MCF 10A (cell line): ENCODE measurements at regions not wholly inside any gene's neighbourhood (a gene's known extent, or its start where the extent isn't known, plus 50 kb on each side); places are given as distances from the start of the nearest gene placed in this dataset.

ENCODE experiments used
- BruUV-seq: library from RNA; stranded (reverse); fragments of 400-500 nt; replicated peaks from 2 replicates; lab custom pipeline; 2021; lab: Mats Ljungman, UMichigan
- CTCF ChIA-PET: fragments of 300-600 bp; sonication (Branson Sonifier 250); formaldehyde crosslinking; extraction: SDS; loops from one replicate; lab custom pipeline; 2021; ENCODE audit warnings: antibody characterized with exemption, inconsistent platforms; lab: Yijun Ruan, JAX
- POLR2A ChIA-PET: fragments of 300-600, 350-650 bp; sonication (Branson Sonifier 250); formaldehyde crosslinking; extraction: SDS; loops from one replicate; lab custom pipeline; 2020; ENCODE audit warnings: antibody characterized with exemption, inconsistent platforms; lab: Yijun Ruan, JAX
- DNase-seq: peaks from one replicate; pipeline ENCODE4 v3.0.0-alpha.2; 2018; ENCODE audit not compliant: unreplicated experiment
- H3K27ac Mint-ChIP-seq: one replicate; pipeline ENCODE4 v1.8.0; 2022; ENCODE audit warnings: mild to moderate bottlenecking, low read depth, mixed read lengths; ENCODE audit not compliant: unreplicated experiment
- H3K27me3 Mint-ChIP-seq: one replicate; pipeline ENCODE4 v1.8.0; 2022; ENCODE audit warnings: mixed read lengths; ENCODE audit not compliant: insufficient read depth, unreplicated experiment
- H3K36me3 Mint-ChIP-seq: one replicate; pipeline ENCODE4 v1.8.0; 2022; ENCODE audit warnings: mild to moderate bottlenecking, moderate library complexity, mixed read lengths; ENCODE audit not compliant: insufficient read depth, unreplicated experiment
- H3K4me1 Mint-ChIP-seq: one replicate; pipeline ENCODE4 v1.8.0; 2022; ENCODE audit warnings: mixed read lengths; ENCODE audit not compliant: insufficient read depth, unreplicated experiment
- H3K4me3 Mint-ChIP-seq: one replicate; pipeline ENCODE4 v1.8.0; 2022; ENCODE audit warnings: mild to moderate bottlenecking, moderate library complexity, mixed read lengths; ENCODE audit not compliant: unreplicated experiment
- H3K9me3 Mint-ChIP-seq: one replicate; pipeline ENCODE4 v1.8.0; 2022; ENCODE audit warnings: mixed read lengths; ENCODE audit not compliant: unreplicated experiment
- CTCF ChIP-seq: fragments of 200-600 bp; IDR thresholded peaks from one replicate; pipeline ENCODE4 v1.8.0; 2022; ENCODE audit warnings: antibody characterized with exemption, mild to moderate bottlenecking; ENCODE audit not compliant: unreplicated experiment
- intact Hi-C: fragments of 100-400 bp; cut with micrococcal nuclease; formaldehyde crosslinking; loops from 2 replicates; pipeline ENCODE4 v1.14.1; 2022

- ChIA-PET POLR2A (no interaction called here), CTCF (interaction anchor here (0.7 kb wide), 1 partner anchor 12 kb away, joined by 4 read pairs; no protein-coding TSS in a partner anchor)
- Mint-ChIP-seq H3K27me3 (peaks cover 11% of the 10 kb centered on the region), H3K36me3 (no peaks in the 10 kb centered on the region), H3K4me3 (no peak overlapping the region), H3K27ac (no peak overlapping the region), H3K9me3 (peaks cover 6% of the 10 kb centered on the region), H3K4me1 (no peaks in the 10 kb centered on the region)
- no peak for TF ChIP-seq CTCF
- intact Hi-C loops: no loop called here
- no TSS peak for BruUV-seq
- DNase-seq: peak; percentile 13
Observed at GRCh38 chrX:140447150-140447549, 57.7 kb downstream of the SOX3 start.

GRCh38 chrX:140440876-140441275 is 64.0 kb downstream of the SOX3 start:
- intact Hi-C loops: no loop called here
- TF ChIP-seq CTCF: no peak
- ChIA-PET CTCF (no interaction called here), POLR2A (no interaction called here)
- Mint-ChIP-seq H3K27ac (no peak overlapping the region), H3K4me1 (peaks cover 5% of the 10 kb centered on the region), H3K4me3 (no peak overlapping the region), H3K27me3 (peaks cover 13% of the 10 kb centered on the region), H3K36me3 (no peaks in the 10 kb centered on the region), H3K9me3 (peaks cover 6% of the 10 kb centered on the region)
- BruUV-seq: no TSS peak
- no peak for DNase-seq

GRCh38 chrX:140439476-140439875 is 65.4 kb downstream of the SOX3 start:
- peaks cover 5% of the 10 kb centered on the region for H3K4me1 Mint-ChIP-seq
- no peak for TF ChIP-seq CTCF
- H3K4me3 Mint-ChIP-seq: no peak overlapping the region
- H3K27ac Mint-ChIP-seq: no peak overlapping the region
- peaks cover 27% of the 10 kb centered on the region for H3K27me3 Mint-ChIP-seq
- DNase-seq: peak; percentile 34
- CTCF ChIA-PET: no interaction called here
- H3K9me3 Mint-ChIP-seq: no peaks in the 10 kb centered on the region
- POLR2A ChIA-PET: no interaction called here
- intact Hi-C loops: no loop called here
- no TSS peak for BruUV-seq
- H3K36me3 Mint-ChIP-seq: no peaks in the 10 kb centered on the region

GRCh38 chrX:140434347-140434746 is 70.5 kb downstream of the SOX3 start:
- Mint-ChIP-seq H3K4me3 (no peak overlapping the region), H3K36me3 (no peaks in the 10 kb centered on the region), H3K4me1 (peaks cover 22% of the 10 kb centered on the region), H3K9me3 (no peaks in the 10 kb centered on the region), H3K27me3 (peaks cover 17% of the 10 kb centered on the region), H3K27ac (no peak overlapping the region)
- no TSS peak for BruUV-seq
- no peak for DNase-seq
- CTCF ChIA-PET: no interaction called here
- TF ChIP-seq CTCF: no peak
- intact Hi-C loops: no loop called here
- POLR2A ChIA-PET: interaction anchor here (0.8 kb wide), 1 partner anchor 126 kb away, joined by 4 read pairs; no protein-coding TSS in a partner anchor
